RWPE1 (cell line): ENCODE measurements at regions not wholly inside any gene's neighbourhood (a gene's known extent, or its start where the extent isn't known, plus 50 kb on each side); places are given as distances from the start of the nearest gene placed in this dataset.
"Not testable (repeated sequence)": the region's sequence is repeated elsewhere in the genome, so short reads cannot be mapped to it uniquely, and the experiment has no call there.

ENCODE experiments used
- CTCF ChIA-PET: fragments of 350-600 bp; sonication (Branson Sonifier 250); formaldehyde crosslinking; extraction: SDS; loops from one replicate; lab custom pipeline; 2021; lab: Yijun Ruan, JAX
- POLR2A ChIA-PET: fragments of 400-600 bp; formaldehyde crosslinking; extraction: SDS; loops from one replicate; lab custom pipeline; 2020; ENCODE audit warnings: antibody characterized with exemption; ENCODE audit not compliant: low non-redundant PET; lab: Yijun Ruan, JAX
- DNase-seq: peaks from one replicate; pipeline ENCODE4 v3.0.0; 2012; ENCODE audit warnings: low spot score
- H3K27ac ChIP-seq: fragments of 450-650 bp; 2 replicates; pipeline ENCODE4 v1.5.1; 2017
- TF ChIP-seq, protein P1 (sequence below): fragments of 450-650 bp; conservative IDR thresholded peaks from 2 replicates; pipeline ENCODE4 v1.5.1; 2017; ENCODE audit warnings: low read depth, mild to moderate bottlenecking

GRCh38 chr21:13303763-13304162, 305.8 kb upstream of the POTED start:
- DNase-seq, POLR2A ChIA-PET, H3K27ac ChIP-seq, CTCF ChIA-PET: not testable (repeated sequence)

GRCh38 chr21:13304901-13305300, 304.7 kb upstream of the POTED start:
- POLR2A ChIA-PET, DNase-seq, H3K27ac ChIP-seq, CTCF ChIA-PET: not testable (repeated sequence)

- H3K27ac ChIP-seq, POLR2A ChIA-PET, DNase-seq, CTCF ChIA-PET: not testable (repeated sequence)
These were observed 299.5 kb upstream of the POTED start for GRCh38 chr21:13310120-13310519.

DNA sequence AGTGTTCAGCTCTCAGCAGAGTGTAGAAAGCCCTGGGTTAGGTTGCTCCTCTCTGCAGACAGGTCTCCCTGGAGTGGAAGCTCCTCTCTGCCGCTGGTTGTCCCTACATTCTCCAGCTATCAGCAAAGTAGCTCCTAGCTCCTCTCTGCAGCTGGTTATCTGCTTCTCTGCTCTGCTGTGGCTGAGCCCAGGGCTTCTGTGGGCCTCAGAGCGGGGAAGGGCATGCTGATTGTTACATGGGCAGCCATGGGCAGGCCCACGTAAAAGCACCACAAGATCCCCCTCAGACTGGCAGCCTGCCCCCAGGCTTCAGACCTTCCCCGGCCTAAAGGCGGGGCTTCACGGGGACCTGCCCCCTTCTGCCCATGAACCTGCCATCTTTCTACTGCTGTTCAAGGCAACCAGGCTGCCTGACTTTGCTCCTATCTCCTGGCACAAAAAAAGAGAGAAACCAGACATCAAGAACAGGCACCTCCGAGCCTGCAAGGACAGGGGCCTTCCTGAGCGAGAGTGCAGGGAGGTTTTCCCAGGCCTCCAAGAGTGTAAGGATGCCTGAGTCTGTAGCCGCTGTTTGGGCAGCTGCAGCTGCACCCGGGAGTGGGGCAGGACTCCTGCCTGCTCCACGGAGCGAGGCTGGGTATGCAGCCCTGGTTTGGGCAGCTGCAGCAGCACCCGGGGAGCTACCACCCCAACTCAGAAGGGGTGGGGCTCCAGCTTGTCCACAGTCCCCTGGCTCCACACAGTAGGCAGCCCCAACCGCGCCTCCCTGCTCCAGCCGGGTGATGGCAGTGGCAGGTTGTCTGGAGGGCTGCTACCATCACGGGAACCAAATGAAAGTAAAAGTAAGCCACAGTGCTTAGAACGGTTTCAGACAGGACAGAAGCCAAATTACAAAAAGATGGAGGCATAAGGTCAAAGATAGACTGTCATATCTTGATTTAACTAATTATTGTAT, 298.7 kb upstream of the POTED start:
- DNase-seq, POLR2A ChIA-PET, H3K27ac ChIP-seq, CTCF ChIA-PET: not testable (repeated sequence)

DNA sequence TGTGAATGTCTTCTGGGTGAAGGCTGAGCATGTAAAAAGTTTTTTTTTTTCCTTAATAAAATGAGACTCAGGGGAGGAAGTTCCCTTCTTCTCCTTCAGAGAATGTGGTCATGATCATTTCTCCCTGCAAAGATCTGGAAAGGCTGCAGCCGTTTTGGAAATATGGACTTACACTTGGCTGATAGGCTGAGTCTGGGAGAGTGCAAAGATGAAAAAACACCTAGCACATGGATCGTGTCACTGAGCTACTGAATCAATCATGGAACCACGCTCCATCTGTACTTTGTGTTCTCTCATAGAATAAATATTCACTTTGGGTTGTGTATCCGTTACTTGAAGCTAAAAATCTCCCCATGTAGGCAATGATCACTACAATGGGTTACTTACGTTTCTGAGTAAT, 290.9 kb upstream of the POTED start:
- CTCF ChIA-PET, H3K27ac ChIP-seq, POLR2A ChIA-PET: not testable (repeated sequence)

GRCh38 chr21:13321919-13322318, 287.7 kb upstream of the POTED start:
- CTCF ChIA-PET, POLR2A ChIA-PET, H3K27ac ChIP-seq, DNase-seq: not testable (repeated sequence)

More for the DNA sequence above, 290.9 kb upstream of the POTED start:
- not testable (repeated sequence) for DNase-seq

DNA sequence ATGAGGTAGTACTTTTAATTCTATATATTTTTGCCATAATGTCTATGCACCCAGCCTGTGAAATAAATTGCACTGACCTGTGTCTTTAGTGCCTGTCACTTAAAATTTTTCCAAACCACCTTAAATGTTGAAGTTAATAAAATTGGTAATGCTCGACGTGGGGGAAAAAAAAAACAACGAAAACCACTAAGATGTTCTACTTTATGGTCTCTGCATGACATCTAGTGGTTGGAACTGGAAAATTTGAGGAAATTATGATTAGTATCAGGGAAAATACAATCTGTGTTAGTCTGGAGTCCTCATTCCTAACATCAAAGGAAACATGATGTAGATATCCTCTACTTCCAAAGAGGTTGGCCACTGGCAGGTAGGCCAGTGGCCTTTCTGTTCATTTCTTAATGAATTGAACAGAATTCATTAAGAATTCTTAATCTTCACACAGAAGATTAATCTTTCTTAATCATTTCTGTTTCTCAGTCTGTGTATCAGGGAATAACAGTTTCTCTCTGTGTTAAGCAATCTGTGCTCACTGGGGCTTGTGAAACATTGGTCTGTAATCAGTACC, 268.8 kb upstream of the POTED start:
- DNase-seq, CTCF ChIA-PET: not testable (repeated sequence)
- TF ChIP-seq, protein P1, sequence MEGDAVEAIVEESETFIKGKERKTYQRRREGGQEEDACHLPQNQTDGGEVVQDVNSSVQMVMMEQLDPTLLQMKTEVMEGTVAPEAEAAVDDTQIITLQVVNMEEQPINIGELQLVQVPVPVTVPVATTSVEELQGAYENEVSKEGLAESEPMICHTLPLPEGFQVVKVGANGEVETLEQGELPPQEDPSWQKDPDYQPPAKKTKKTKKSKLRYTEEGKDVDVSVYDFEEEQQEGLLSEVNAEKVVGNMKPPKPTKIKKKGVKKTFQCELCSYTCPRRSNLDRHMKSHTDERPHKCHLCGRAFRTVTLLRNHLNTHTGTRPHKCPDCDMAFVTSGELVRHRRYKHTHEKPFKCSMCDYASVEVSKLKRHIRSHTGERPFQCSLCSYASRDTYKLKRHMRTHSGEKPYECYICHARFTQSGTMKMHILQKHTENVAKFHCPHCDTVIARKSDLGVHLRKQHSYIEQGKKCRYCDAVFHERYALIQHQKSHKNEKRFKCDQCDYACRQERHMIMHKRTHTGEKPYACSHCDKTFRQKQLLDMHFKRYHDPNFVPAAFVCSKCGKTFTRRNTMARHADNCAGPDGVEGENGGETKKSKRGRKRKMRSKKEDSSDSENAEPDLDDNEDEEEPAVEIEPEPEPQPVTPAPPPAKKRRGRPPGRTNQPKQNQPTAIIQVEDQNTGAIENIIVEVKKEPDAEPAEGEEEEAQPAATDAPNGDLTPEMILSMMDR, result peak; percentile 14; the same call in 1 of the 2 replicates

GRCh38 chr21:13351521-13351920, 258.1 kb upstream of the POTED start:
- POLR2A ChIA-PET, CTCF ChIA-PET, DNase-seq, H3K27ac ChIP-seq: not testable (repeated sequence)

More for the DNA sequence above, 268.8 kb upstream of the POTED start:
- H3K27ac ChIP-seq, POLR2A ChIA-PET: not testable (repeated sequence)

- CTCF ChIA-PET, DNase-seq, POLR2A ChIA-PET, H3K27ac ChIP-seq: not testable (repeated sequence)
These were observed 249.4 kb upstream of the POTED start for GRCh38 chr21:13360175-13360574.

GRCh38 chr21:13368200-13368599, 241.4 kb upstream of the POTED start:
- ChIA-PET POLR2A (no interaction called here), CTCF (no interaction called here)
- no peak overlapping the region for H3K27ac ChIP-seq
- TF ChIP-seq, protein P1, result no peak
- DNase-seq, result no peak

DNA sequence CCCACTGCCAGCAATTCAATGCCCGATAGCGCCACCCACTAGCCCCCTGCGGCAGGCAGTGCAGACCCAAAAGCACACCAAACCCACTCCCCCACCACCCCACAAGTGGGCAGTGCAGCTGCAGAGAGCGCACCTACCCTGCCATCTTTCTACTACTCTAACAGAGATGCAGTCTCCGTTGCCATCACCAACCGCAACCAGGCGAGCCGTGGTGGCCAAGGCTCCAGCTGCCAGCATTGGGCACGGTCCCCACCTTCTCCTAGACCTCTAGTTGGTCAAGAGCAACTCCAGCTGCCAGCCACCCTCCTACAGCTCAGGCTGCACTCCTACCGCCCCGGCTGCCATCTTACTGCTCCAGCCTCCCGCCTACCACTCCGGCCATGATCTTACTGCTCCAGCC, 236.9 kb upstream of the POTED start:
- CTCF ChIA-PET, H3K27ac ChIP-seq, DNase-seq, POLR2A ChIA-PET: not testable (repeated sequence)

DNA sequence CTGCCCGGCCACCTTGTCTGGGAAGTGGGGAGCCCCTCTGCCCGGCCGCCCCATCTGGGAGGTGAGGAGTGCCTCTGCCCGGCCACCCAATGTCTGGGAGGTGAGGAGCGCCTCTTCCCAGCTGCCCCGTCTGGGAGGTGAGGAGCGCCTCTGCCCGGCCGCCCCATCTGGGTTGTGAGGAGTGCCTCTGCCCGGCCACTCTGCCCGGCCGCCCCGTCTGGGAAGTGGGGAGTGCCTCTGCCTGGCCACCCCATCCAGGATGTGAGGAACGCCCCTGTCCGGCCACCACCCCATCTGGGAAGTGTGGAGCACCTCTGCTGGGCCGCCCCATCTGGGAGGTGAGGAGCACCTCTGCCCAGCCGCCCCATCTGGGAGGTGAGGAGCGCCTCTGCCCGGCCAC, 230.6 kb upstream of the POTED start:
- CTCF ChIA-PET, H3K27ac ChIP-seq, POLR2A ChIA-PET, DNase-seq: not testable (repeated sequence)

GRCh38 chr21:13379566-13379965, 230.0 kb upstream of the POTED start:
- DNase-seq, H3K27ac ChIP-seq, POLR2A ChIA-PET, CTCF ChIA-PET: not testable (repeated sequence)

DNA sequence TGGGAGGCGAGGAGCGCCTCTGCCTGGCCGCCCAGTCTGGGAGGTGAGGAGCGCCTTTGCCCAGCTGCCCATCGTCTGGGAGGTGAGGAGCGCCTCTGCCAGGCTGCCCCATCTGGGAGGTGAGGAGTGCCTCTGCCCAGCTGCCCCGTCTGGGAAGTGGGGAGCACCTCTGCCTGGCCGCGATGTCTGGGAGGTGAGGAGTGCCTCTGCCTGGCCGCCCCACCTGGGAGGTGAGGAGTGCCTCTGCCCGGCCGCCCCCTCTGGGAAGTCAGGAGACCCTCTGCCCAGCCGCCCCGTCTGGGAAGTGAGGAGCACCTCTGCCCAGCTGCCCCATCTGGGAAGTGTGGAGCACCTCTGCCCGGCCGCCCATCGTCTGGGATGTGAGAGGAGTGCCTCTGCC, 229.0 kb upstream of the POTED start:
- DNase-seq, H3K27ac ChIP-seq, CTCF ChIA-PET, POLR2A ChIA-PET: not testable (repeated sequence)

GRCh38 chr21:13384143-13384542, 225.4 kb upstream of the POTED start:
- H3K27ac ChIP-seq, DNase-seq, CTCF ChIA-PET, POLR2A ChIA-PET: not testable (repeated sequence)
